DMS53 (cell line): ENCODE measurements at regions not wholly inside any gene's neighbourhood (a gene's known extent, or its start where the extent isn't known, plus 50 kb on each side); places are given as distances from the start of the nearest gene placed in this dataset.

Experiments
- DNase-seq: peaks from one replicate; lab custom pipeline; 2025; lab: John Stamatoyannopoulos, UW

GRCh38 chr1:88145752-88146151 lies 538.3 kb upstream of the PKN2 start:
- DNase-seq, result peak; percentile 31

DNA sequence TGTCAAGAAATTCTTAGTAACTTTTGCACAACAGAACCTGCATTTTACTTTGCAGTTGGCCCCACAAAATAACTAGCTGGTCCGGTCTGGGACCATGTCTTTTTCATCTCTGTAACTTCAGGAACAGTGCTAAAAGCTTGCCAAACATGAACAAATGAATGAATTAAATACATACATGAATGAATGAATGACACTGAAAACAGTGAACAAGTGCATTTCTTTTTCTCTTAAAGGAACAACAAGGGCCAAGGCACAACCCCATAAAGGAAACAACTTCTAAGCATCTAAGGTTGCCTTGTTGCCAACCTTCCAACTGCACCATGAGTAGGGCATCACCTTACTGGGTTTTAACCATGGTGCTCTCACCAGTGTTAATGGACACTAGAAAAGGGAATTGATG lies 534.4 kb upstream of the PKN2 start:
- no peak for DNase-seq

GRCh38 chr1:88150330-88150729 lies 533.7 kb upstream of the PKN2 start:
- no peak for DNase-seq

DNA sequence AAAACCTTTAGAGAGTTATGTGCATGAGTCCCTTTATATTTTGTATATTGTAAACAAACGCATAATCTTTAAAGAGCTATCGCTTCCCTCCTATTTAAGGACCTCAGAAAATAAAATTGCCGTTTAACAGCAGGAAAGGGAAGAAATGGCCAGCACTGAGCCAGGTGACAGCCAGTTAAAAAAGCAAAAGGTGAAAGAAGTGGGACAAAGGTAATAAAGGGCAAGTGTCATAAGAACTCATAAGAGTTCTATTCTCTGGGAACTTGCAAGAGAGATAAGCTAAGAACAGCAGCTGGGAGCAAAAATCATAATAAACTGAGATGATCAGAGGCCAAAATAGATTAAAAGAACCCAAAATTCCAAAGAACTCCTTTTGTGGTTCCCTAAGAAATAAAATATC lies 520.9 kb upstream of the PKN2 start:
- no peak for DNase-seq

- DNase-seq, result no peak
Observed at GRCh38 chr1:88168126-88168525, 515.9 kb upstream of the PKN2 start.

DNA sequence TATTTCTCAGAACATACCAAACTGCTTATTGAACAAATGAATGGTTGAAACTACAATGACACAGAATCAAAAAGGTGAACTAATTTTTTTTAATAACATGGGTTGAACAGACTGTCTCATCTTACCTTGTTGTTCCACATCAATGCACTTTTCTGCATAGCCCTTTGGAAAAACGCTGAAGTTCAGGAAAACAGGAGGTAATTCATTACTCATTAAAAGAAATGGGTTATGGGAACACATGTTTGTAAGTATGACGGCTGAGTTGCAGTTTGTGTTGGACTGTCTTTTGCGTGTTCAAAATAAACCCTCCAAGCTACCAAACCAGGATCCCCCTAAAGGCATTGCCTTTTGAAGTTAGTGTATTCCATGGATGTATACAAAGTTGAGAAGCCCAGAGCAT lies 514.9 kb upstream of the PKN2 start:
- no peak for DNase-seq

DNA sequence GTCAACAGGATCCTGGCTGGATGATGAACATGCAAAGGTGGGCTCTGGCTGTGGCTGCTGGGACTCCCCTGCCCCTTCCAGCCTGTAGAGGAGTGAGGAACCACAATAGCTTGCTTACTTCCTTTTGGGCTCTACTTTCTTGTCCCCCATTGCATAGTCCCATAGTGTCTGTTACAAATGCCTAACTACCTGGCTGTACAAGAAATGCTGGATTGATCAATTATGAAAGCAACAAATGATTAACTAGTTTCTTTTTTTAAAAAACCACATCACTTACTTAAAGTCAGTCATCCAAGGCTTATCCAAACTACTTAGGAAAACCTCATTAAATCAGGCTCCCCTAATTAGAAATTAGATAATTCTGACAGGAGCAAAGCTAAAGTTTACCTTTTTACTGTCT lies 514.1 kb upstream of the PKN2 start:
- no peak for DNase-seq

DNA sequence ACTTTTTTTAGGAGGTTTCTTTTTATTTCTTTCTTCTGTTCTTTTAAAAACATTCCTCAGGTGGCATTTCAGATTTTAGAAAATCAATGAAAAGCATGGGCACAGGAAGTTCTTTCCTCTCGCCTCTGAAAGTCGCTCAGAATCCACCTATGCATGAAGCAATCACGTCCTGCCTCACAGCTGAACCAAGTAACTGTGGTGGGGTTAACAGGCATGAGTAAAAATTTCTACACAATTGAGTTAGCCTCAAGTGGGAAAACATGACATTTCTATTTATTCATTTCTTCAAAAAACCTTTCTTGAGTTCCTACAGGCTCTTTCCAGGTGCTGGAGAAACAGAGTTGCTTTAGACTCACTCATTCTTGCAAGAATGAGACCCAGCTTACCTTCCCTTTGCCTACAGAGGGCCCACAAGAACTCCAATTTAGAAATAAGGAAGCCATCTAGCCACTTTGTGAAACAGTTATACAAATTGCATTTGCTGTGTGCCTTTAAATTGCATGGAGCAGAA lies 508.9 kb upstream of the PKN2 start:
- peak; percentile 32 for DNase-seq

DNA sequence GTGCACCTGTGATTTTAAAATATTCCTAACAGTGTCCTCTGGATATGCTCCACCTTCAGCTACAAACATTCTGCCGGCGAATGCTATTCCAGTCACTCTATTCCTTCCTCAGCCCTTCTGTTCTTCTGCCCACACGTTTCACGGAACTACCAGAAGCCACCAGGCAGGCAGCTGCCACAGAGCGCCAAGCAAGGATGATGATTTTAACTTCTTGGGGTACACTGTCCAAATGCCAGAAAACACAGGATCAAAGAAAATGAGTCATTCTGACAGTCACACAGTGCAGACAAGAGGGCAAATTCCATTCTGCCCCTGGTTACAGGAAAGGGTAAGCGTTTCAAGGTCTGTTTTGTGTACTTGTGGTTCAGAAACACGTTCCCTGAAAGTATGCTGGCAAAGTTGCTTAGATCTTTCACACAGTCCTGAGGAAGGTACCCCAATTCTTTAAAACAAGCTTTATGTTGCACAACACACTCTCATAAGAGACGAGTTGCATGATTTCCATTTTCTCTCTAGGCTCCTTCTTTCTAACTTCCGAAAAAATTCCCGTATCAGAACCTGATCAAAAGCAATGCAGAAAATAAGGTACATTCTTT lies 508.3 kb upstream of the PKN2 start:
- DNase-seq, result peak; percentile 50

DNA sequence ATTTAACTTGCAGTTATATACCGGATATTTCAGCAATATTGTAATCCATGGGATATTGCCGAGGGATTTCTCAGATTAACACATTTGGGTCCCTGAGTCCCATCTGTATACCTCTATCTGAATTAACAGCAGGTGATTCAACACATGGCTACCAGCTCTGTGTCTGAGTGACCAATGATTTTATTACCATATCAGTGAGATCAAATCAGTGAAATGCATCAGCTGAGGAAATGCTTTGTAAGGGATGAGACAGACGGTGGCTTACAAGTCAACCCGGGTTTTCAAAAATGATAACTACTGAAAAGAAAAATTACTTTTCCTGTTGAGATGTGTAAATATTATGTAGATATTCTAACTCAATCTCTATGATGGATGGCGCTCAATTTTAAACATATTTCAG lies 504.1 kb upstream of the PKN2 start:
- no peak for DNase-seq

DNA sequence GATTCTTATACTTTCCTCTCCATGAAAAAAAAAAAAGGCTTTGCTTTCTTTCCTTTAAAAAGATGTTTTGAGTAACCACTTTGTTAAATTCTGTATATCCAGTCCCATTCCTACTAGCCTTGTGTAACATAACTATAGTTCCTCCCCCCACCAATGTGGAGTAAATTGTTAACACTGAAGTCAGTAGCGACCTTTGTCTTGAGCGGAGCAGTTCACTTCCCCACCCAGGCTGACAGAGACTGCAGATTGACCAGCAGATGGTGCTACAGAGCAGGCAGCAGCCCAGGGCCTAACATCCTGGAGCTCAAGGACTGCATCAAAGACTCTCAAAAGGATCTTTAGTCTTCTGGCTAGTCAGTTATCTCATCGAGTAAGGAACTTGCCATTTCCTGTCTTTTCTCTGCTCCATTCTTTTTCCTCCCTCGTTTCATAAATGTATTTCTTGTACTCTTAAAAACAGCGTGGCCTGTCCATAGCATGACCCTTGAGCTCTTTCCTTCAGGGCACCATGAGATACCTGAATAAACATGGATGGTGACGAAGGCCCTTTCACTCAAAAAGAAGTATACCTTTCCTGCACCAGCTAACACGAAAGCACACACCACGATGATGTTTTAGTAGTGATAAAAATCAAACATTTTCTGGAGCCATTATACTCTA lies 503.5 kb upstream of the PKN2 start:
- DNase-seq, result peak; percentile 88

- DNase-seq, result no peak
Observed at GRCh38 chr1:88186911-88187310, 497.2 kb upstream of the PKN2 start.

- no peak for DNase-seq
Observed at GRCh38 chr1:88188038-88188437, 496.0 kb upstream of the PKN2 start.

DNA sequence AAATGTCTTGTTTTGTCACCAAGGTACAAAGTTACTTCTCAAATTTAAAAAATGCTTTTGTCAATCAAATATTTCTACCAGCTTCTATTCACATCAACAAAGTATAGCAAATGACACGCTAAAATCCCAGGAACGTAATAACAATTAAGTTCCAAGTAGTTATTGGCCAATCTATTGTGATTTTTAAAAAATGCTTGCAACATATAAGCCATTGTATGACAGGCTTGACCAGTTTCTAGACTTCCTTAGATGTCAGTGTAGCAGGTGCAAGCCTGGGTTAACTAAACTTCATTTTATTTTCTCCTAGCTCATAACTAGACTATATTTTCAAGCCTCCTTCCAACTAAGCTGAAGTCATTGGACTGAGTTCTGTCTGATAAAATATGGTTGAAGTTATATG lies 494.5 kb upstream of the PKN2 start:
- no peak for DNase-seq

DNA sequence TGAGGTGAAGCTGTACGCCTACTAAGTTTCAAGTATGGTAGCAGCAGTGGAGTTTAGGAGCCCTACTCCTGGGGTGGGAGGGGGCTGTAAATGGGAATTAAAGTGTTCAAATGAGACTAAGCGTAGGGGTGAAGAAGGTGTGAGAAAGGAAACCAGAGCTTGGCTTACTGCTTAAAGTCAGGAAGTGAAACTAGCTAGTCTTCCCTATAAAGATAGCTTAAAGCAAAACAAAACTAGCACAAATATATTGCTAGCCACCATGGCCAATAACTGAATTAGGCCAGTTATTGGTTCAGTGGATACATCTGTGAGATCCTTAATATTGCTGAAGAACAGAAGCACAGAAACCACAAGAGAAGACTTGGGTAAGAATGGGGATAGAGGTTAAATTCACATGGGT lies 492.2 kb upstream of the PKN2 start:
- DNase-seq, result no peak

GRCh38 chr1:88194542-88194941 lies 489.5 kb upstream of the PKN2 start:
- DNase-seq, result no peak

- DNase-seq, result no peak
Observed at GRCh38 chr1:88200545-88200944, 483.5 kb upstream of the PKN2 start.

- no peak for DNase-seq
Observed at GRCh38 chr1:88204111-88204510, 480.0 kb upstream of the PKN2 start.

DNA sequence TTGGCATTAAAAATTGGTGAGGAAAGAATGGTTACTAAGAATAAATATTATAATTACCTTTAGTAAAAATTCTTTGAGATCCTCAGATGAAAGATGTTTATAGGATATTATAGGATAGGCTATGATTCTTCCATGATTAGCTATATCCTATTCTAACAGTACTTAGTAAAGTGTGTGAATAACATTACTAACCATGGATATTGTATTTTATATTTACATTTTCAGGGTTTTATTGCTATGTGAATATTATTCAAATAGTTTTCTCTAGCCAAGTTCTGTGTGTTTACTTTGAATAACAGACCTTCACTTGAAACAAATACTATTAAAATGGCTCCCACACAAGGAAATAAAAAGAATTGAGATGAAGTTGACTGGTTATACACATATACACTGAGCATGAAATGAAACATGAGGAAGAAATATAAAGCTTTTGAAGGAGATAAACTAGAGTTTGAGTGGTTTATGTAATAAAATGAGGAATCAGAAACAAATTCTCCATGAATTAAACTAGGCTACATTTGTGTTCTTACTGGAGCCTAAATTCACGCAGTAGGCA lies 479.4 kb upstream of the PKN2 start:
- no peak for DNase-seq

GRCh38 chr1:88208389-88208788 lies 475.7 kb upstream of the PKN2 start:
- no peak for DNase-seq

DNA sequence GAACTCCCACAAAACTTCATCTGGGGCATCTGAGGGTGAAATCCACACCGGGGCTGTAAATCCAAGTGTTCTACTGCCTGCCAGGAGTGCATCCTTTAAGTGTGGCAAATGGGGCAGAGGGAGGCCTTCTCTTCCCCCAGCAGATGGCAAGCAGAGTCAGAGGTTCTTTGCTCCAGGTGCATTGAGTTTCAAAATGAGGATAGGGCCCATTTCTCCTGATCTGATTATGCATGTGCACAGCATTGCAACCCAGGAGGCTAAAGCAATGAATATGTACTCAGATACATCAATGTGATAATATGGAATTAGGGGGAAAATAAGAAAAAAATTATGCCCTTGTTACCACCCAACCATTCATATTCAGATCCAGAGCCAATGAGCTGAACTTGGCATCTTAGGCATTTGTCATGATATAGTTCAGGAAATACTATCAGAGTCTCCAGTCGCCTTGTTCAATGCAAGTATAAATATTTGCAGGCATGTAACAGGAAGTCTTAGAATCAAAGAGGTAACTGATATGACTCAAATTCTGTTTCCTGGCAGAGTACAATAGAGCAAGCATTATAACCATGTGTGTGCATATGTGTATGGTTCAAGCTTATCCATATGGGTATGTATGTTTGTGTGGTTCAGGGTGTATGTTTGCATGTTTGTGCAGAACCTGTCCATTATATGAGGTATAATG lies 473.8 kb upstream of the PKN2 start:
- DNase-seq, result peak; percentile 34

DNA sequence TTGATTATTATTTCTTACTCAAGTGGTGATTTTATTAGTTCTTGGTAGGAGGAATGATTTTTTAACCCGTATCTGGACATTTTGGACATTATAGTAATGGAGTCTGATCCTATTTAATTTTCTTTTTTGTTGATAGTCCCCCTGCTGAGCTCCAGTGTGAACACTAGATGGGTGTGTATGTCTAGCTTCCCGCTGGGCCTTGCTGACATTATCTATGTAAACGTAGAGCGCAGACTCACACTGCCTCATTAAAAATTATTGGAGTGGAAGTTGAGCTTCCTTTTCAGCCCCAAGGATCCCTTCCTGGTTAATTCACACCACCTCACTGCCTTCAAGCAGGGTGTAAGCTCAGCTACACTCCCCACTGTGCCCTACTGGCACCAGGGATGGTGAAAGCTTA lies 467.6 kb upstream of the PKN2 start:
- DNase-seq, result peak; percentile 40

GRCh38 chr1:88217386-88217785 lies 466.7 kb upstream of the PKN2 start:
- DNase-seq, result no peak
